GM21390 (cell line): ENCODE measurements at regions not wholly inside any gene's neighbourhood (a gene's known extent, or its start where the extent isn't known, plus 50 kb on each side); places are given as distances from the start of the nearest gene placed in this dataset.
"Not testable (repeated sequence)": the region's sequence is repeated elsewhere in the genome, so short reads cannot be mapped to it uniquely, and the experiment has no call there.

Source experiments
- ATAC-seq: cut with Tn5 transposase; IDR thresholded peaks from one replicate; pipeline ENCODE4 v1.9.1; 2021; ENCODE audit not compliant: unreplicated experiment

DNA sequence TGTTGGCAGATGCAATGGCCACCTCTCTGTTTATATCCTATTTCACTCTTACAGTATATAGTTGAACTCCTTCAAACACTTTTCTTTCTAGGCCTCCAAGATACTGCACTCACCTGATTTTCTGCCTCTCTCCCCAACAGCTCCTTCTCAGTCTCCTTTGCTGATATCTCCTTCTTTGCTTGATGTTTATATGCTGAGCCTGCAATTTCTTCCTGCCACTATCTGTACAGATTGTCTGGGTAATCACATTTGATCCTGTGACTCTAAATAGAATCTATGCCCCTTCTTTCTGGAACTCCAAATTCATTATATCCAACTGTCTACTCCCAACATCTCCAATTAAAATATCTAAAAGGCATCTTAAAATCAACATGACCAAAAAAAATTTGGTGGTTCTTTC is 165.5 kb upstream of the PFN2 start:
- no peak for ATAC-seq

DNA sequence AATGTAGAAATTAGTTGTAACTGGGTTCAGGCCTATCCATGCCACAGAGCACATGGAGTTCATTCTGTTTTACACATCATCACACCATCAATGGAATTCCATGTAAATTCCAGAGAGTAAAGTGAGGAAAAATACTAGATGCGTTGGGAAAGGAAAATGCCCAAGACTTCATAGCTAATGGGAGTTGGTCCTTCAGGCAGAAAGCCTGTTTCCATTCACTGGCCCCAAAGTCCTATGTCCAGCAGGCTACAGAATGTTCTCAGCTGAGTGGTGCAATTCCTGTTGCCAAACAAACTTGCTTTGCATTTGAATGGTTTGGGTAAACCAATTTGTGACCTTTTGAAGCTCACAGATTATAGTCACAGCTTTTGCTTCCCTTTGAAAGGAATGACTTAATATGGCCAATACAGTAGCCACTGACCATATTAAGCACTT is 164.6 kb upstream of the PFN2 start:
- no peak for ATAC-seq

DNA sequence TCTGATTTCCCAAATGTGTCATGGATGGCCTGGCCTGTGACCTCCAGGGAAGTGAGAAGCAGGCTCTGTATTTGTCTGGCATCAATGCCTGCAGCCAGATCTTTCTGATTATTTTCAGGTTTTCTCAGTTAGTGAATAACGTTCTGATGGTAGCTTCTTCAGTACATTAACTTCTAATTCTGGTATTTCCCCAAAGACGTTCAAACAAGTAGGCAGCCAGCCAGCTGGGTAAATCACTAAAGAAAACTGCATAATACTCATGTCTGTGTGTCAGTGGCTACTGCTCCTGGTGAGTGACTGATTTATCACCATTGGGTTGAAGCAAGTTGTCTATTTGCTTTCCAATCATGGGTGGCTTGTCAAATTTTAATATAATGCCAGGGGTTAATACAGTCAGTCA is 162.6 kb upstream of the PFN2 start:
- no peak for ATAC-seq

DNA sequence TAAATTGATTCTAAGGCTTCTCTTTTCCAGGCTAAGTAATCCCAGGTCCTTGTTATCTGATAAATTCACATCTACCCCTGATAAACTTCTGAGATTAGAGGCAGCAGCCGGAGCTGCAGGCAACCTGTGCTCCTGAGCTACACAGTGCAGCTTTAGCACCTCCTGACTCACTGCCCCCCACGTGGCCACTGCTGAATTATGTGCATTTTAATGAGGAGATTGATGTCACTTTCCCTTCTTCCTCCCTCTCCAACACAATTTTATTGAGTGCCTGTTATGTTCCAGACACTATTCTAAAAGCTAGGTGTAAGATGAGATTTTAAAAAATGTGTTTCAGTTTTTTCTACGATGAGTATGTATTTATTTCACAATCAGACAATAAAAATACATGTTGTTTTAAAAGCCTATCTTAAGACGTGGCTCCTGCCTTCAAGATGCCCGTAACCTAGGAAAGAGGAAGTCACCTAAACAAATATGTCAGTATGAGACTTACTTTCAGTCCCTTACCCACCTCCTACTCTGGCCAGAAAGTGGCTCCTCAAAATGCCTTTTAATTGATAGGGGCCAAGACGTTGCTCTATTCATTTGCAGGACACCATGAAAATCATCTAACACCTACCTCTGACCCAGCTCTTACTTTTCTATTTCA is 161.5 kb upstream of the PFN2 start:
- peak; percentile 75 for ATAC-seq

DNA sequence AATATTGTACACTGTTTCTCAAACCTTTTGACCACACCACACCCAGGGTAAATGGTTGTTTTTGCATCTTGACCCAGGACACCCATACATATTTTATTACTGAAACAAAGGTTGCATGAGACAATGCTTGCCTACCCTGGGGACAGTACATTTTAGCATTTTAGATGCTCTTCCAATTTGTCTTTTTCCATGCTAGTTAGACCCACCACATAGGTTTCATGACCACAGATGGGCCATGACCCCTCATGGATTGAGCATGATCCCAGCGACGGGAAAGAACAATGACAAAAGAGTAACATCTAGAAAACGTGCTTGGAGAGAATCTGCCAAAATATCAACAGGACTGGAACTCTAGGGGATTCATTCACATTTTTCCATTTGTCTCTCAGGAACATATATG is 161.0 kb upstream of the PFN2 start:
- no peak for ATAC-seq

DNA sequence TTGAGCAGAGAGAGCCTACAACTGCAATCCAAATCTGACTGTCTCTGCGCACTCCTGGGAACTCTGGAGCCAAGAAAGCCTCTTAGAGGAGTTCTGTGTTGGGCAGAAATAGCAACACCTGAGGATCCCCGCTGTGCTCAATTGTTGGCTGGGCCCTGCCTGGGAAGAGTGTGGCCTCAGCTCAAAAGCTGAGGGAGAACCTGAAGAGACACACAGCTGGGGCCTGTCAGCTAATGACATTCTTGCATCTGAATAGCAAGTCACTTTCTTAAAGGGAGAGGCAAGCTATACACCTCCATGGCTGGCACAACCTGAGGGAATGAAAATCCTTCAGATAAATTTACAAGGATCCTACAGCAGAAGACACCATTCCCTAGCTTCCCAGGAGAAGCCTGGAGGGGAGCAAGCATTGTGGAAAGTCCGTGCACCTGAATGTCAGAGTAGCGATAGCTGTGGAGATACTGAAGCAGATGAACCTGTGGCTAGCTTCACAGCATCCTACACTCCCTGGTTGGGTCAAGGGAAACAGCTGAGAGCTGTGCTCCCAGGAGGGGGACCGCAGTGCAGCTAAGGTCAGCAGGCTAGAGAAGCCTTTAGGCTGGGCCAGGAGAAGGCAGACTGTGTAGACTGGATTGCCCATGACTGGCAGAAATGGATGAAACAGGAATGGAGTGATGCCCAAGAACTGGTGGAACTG is 159.9 kb upstream of the PFN2 start:
- no peak for ATAC-seq

DNA sequence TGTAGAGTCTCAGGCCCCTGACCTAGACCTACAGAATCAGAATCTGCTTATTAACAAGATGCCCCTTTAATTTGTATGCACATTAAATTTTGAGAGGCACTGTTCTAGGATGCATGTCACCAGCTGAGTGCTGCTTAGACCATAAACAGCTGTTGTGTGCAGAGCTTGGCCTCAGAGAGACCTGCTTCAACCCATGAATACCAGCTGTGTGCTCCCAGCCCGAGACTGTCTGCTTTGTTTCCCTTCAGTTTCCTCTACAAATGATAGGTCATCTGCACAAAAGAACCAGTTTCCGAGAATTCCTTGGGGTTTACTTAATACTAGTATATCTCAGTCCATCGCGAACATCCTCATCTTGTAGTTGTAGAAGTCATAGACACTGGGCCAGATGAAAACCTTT is 158.5 kb upstream of the PFN2 start:
- no peak for ATAC-seq

DNA sequence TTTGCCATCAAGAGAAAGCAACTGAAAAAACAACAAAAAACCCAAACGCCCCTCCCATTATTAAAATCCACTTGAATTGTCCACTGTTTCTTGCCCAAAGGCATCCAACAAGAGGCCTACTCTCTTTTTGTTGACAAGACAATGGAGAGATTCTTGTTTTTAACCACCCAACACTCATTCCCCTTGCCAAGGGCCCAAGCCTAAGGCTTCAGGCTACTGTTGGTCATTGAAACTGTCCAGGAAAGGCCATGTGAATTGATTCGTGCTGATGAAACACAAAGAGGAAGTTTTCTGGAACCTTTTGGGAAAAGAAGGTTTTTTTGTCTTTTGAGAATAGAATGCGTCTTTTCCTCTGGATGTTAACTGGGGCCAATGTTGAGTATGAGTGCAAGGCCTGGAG is 157.4 kb upstream of the PFN2 start:
- no peak for ATAC-seq

DNA sequence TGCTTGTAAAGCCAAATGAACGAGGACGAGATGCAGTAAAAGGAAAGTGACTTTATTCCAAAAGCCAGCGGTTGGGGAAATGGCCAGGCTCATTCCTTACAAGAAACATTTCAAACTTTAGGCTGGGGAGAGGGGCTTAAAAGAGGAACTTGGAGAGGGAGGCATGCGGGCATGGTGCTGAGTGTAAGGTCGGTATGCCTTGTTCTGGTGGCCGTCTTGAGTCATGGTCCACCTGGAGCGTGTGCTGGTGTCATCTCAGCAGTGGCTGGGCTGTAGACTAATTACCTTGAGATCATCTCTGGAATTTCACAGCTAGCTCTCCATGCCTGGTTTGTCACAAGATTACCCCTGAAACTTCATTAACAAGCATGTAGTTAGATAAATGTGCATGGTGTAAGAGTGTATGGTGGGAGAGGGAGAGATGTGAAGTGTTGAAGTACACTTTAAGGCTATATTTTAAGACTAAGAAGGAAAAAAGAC is 156.4 kb upstream of the PFN2 start:
- no peak for ATAC-seq

DNA sequence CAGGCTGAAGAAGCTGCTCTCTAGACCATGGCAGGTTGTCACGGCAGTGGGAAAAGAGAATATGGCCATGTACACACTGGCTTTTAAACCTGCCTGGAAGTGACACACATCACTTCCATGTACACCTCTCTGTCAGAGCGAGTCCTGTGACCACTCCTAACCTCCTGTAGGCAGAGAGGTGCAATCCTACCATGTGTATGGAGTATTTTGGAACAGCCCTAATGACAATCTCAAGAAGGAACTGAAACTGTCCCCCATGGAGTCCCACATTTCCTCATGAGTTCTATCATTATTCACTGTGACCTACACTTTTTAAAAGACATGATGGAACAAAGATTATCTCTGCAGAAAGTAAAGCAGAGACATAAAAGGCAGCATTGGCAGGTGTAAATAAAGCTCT is 153.4 kb upstream of the PFN2 start:
- no peak for ATAC-seq

DNA sequence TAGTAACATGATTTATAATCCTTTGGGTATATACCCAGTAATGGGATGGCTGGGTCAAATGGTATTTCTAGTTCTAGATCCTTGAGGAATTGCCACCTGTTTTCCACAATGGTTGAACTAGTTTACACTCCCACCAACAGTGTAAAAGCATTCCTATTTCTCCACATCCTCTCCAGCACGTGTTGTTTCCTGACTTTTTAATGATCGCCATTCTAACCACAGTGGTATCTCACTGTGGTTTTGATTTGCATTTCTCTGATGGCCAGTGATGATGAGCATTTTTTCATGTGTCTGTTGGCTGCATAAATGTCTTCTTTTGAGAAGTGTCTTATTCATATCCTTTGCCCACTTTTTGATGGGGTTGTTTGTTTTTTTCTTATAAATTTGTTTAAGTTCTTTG is 152.6 kb upstream of the PFN2 start:
- ATAC-seq: not testable (repeated sequence)

DNA sequence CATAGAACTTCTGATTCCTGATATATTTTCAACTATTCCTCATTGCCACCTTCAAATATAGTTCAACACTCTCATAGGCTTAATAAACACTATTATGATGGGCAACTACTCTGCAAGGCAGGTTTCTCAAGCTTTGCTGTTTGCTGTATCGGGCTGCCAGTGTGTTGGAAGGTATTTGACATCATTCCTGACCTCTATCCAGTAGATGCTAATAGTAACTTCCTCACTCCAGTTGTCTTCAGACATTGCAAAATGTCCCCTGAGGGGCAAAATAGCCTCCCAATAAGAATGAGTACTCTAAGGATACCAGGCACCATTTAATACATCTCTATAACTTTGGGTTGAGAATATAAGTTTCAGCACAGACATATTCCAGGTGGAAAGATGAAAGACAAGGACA is 147.5 kb upstream of the PFN2 start:
- no peak for ATAC-seq

DNA sequence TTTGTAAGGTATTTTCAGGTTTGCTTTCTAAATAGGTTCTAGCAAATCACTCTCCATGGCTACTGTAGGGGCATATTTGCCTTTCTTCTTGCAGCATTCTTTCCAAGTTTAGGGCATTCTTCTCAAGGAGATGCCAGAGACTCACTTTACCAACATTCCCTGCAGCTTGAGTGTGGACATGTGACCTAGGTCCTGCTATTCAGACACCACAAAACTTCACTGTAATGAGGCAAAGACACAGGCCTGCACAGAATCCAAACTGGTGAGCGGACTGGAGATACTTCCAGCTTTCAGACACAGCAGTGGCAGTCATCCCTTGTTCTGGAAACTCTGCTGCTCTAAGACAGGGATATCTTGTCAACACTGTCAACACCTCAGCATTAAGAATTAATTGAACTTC is 146.4 kb upstream of the PFN2 start:
- no peak for ATAC-seq

DNA sequence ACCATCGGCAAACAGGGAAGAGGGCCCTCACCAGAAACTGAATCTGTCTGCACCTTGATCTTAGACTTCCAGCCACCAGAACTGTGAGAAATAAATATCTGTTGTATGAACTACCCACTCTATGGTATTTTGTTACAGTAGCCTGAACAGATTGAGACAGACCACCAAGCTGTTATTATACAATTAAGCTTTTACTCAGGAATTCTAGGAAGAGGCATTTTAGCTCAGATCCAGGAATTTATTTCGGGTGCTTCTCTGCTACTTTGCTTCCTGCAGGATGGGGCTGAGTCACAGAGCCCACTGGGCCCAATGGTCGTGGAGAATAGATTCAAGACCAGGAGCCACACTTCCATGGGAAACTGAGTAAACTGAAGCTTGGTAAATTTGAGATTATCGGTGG is 145.5 kb upstream of the PFN2 start:
- no peak for ATAC-seq

DNA sequence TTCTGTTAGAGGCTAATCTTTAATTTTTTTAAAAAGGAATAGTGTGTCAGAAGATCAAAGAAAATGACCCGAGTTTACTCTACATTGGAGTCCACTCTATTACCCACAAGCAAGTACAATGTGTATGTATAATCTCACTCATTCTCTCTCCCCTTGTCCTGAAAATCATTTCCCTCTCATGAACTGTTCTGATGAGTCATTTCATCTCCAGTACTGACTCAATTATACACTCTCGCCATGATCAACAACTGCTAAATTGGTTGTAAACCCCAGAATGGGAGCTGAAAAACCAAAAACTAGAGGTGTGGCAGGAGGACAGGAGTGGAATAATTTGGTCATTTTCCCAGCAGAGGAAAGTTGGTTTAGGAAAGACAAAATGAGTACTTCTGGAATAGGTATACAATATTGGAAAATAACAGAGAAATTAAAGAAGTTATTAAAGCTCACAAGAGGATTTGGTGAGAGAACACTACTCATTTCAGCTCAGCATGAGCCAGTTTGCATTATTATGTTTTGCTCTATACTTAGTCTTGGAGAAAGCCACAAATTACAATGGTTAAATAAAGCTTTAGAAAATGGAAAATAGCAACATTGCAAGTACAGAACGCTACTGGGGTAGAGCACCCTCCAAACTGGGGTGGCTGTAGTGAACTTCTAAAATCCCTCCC is 144.3 kb upstream of the PFN2 start:
- peak; percentile 94 for ATAC-seq

DNA sequence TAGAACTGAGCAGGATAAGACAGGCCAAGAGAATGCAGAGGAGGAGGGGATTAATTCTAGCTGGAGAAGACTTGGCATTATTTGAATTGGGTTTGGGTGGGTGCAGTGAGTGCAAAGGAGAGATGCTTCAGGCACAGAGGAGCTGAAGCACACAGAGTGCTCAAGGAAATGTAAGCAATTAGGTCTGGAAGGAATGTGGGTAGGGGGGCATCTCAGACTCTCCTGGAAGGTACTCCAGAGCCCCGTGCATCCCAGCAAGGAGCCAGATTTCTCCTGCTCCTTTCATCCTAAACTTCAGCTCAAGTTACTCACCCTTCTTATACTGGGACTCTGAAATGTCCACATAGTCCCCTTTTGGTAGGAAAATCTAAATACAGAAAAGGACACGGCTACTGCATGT is 143.6 kb upstream of the PFN2 start:
- no peak for ATAC-seq

DNA sequence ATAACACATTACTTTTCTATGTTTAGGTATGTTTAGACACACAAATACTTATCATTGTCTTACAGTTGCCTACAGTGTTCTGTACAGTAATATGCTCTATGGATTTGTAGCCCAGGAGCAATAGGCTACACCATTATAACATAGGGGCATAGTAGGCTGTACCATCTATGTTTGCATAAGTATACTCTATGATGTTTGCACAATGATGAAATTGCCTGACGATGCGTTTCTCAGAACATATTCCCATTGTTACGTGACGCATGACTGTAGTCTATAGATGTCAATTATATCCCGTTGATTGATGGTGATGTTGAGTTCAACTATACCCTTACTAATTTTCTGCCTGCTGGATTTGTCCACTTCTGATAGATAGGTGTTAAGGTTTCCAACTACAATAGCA is 139.4 kb upstream of the PFN2 start:
- ATAC-seq: no peak

DNA sequence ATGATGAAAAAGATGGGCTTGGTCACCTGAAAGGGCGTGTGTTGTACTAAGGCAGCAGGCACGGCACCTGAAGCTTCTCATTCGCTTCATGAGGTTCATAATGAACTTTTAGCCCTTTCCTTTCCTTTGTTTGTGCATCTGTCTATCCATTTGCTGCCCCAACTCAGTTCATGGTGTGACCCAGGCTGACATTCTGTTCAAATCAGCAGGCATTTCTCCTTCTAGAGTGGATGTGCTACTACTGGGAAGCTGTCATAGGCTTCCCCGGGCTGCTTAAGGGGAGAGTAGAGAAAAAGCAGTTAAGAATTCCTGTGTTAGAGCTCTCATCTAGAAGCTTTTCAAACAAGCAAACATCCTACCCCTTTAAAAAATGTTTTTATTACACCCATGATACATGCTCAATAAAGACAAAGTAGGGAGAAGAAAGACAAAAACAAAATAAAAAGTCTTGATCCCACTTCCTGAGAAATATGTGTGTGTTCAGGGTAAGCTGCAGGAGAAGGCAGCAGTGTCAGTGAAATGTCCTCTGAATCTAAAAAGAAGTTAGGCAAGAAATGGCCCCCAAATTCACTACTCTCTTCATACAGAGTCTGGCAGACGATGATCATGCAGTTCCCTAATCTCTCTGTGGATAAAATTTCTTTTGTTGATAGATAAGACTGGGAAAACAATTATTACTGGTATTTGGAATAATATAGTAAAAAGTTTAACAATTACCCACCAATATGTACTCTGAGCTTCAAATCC is 136.9 kb upstream of the PFN2 start:
- no peak for ATAC-seq

DNA sequence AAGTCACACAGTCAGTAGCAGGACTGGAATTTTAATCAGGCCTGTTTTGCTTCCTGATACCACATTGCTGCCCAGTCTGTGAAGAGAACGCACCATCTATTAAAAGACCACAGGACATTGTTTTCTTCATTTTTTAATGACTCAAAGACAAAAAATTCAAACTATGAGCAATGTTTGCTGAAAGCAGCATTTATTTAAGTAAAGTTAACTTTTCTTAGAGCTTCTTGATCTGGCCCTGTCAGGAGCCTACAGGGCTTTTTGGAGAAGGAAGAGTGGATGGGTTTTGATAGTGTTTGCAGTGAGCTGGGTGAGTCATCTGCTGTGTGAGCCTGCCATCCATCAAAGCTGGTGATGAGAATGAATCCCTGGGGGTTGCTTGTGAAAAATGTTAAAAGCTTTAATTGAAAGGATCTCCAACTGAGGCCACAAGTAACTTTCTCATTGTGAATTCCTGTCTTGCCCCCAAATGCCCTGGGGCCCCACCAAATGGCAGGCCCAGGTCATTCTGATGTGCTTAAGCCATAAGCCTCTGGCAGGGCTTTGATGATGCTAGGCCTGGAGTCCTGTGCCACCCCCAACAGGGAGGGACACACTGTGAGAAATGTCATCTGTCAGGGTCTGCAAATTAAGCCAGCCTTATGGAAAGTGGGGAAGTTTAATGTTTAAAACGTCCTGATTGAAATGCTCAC is 136.2 kb upstream of the PFN2 start:
- ATAC-seq: no peak

DNA sequence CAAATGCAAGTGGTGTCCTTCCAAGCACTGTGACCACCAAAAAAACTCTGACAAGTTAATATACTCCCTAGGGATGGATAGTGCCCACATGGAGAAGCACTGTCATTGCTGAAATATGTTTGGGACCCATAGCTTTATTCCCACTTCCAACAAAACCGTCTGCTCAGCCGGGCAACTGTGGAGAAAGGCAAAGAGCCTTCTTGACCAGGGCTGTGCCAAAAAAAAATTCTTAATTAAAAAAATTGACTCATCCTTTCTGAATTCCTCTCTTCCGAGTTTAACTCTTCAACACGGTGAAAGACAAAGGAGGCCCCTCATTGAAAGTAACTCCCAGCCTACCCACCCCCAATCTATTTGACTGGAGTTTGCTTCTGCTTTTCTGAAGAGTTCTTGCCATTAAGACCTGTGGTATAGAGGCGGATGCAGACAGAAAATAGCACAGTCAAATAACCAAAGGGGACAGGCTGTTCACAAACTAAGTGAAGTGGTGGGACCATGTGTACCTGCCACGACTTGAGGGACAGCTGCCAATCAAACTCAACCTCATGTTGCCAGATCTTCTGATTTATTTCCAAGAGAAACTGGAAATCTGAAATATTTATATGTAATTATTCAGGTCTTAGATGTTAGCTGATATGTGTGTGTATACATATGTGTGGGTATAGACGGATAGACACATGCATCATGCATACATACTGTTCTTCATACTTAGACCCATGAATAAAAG is 135.4 kb upstream of the PFN2 start:
- ATAC-seq: no peak
